NCI-H774 (cell line): ENCODE measurements at regions not wholly inside any gene's neighbourhood (a gene's known extent, or its start where the extent isn't known, plus 50 kb on each side); places are given as distances from the start of the nearest gene placed in this dataset.
A peak's percentile ranks its signal among the peaks of the same experiment; 100 is the strongest.

Experiments
- DNase-seq: peaks from one replicate; lab custom pipeline; 2025; lab: John Stamatoyannopoulos, UW

GRCh38 chr2:176470713-176471112, 201.5 kb downstream of the MTX2 start:
- no peak for DNase-seq

DNA sequence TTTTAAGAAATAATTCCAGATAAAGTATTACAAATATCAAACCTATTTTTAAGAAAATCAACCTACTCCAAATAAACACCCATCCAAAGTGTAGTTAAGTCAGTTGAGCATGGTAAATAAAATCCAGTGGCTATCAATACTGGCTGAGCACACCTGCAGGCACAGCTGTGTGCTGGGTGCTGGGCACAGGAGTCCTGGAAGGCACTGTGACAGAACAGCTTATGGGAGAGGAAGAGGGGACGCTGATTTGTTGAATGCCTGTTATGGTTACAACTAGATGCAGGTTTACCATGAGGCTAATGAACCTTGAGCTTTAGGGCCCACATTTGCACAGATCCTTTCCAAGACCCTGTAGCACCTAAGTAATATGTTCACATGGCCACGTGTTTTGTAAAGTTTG, 202.7 kb downstream of the MTX2 start:
- no peak for DNase-seq

DNA sequence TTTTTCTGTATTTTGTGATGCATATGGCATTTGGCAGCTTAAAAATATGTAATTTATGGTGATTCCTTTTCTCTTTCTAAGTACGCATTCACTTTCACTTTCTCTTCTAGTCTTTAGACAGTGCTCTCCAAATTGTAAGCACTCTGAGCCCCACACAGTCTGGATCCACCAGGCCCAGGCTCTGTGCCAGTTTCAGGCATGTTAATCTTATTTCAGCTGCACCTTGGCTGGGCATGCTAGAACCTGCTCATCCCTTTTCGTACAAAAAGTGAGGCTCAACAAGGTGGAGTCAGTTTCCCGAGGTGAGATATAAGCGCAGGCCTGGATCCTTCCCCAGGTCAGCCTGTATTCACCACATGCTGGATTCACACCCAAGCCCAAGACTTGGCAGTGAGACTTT, 203.9 kb downstream of the MTX2 start:
- peak; percentile 53 for DNase-seq

DNA sequence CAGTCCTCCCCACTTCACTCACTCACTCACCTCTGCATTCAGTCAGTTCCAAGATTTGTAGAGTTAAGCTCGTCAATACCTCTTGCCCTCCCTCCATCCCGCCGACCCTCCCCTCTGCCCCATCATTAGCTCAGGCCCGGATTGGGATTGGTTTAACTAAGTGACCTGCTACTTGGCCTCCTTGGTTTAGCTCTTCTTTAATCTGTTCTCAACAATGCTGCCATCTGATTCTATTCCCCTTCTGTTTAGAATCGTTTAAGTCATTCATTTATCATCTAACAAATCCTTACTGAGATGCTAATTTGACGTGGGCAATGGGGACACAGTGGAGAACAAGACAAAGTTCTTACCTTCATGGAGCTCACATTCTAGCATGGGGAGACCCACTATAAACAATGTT, 204.6 kb downstream of the MTX2 start:
- DNase-seq, result no peak

GRCh38 chr2:176477336-176477735, 208.1 kb downstream of the MTX2 start:
- no peak for DNase-seq

DNA sequence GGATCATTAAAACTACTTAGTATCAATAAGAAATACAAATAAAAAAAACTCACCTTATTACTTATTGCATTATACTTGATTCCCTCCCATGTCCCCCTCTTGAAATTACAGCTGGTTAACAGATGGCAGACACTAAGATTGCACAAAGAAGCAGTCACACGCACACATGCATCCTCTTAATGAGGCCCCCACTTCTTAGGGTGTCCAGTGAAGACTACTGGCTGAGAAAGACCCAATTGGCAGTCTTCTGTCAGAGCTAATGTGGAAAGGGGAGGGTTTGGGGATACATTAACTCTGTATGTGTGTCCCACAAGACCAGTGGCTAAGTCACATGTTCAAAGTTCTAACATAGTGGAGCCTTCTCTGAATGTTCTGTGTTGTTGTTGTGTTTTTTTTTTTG, 210.7 kb downstream of the MTX2 start:
- no peak for DNase-seq

DNA sequence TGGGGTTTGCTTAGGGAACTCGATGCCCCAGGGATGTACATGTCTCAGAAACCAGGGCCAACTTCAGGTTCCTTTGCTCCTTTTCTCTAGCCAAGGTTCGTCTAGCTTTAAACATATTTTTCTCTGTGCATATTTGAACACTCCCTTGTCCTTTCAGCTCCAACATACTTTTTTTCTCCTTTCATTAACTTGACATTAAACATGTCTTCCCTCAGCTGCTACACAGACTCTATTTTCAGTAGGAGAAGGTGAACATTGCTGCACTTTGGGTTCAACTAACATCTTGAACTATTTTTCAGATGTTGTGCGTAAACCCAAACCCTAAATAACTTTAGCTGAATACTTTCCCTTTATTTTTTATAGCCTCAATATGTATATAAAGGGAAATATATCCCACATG, 212.9 kb downstream of the MTX2 start:
- DNase-seq, result no peak

- DNase-seq, result no peak
These were observed 214.2 kb downstream of the MTX2 start for GRCh38 chr2:176483476-176483875.

DNA sequence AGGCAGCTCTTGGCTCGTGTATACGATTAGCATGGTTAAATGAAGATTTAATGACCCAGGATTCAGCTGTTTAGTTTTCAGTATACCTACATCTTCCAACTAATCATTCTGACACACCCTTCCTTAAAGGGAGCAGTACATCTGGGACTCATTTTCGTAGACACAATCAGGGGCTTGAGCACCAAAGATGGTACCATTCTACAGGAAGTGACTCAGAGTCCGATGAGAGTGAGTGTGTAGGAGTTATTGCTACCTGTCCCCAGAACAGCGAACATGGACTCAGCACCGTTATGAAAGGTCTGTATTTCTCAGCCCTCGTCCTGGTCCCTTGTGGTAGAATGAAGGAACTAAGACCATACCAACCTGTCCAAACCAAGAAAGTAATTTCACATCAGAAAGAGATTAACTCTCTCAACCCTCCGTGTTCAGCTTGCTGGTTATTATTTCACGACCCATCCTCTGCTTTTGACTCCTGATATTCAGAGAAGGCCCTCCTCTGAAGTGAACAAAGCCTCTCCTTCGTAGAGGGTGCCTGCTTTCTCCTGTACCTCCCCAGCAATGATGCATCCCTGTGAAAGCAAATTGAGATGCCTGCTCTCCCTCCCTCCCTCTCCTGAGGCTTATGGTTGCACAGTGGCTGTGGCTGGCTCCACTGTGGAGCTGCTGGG, 214.8 kb downstream of the MTX2 start:
- no peak for DNase-seq

- no peak for DNase-seq
These were observed 215.6 kb downstream of the MTX2 start for GRCh38 chr2:176484838-176485237.

GRCh38 chr2:176488431-176488830, 219.2 kb downstream of the MTX2 start:
- DNase-seq, result no peak

DNA sequence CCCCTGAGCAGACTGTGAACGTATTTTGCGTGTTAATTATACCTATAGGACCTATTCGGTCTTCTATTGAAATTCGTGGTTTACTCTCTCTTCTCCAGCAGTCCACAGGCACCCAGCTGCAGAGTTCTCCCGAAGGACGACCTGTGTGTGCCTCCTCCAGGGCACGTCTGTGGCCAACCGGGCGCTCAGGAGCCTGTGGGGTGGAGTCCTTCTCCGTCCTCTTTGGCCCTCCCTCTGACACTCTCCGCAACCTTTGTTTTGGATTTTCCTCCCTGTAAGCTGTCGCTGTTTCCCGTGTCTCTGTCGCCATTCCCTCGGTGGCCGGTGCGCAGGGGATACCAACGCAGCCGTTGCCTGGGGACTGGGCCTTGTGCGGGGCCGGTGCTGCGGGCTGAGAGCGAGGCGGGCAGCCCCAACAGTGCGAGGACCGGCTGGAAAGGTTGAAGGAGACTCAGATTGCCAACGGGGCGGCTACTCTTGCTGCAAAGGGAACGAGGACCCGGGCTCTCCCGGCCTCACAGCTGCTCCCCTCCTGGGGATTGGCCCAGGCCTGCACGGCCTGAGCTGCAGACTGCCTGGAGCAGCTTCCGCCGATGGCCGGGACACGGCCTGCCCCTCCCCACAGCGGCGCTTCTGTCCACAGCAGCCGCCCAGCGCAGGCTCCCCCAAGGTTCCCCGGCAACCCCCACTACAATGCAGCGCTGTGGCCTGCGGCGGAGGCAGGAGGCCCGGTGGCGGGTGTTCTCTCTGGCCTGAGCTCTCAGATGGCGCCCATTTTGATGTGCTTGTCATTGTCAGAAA, 221.0 kb downstream of the MTX2 start:
- no peak for DNase-seq

DNA sequence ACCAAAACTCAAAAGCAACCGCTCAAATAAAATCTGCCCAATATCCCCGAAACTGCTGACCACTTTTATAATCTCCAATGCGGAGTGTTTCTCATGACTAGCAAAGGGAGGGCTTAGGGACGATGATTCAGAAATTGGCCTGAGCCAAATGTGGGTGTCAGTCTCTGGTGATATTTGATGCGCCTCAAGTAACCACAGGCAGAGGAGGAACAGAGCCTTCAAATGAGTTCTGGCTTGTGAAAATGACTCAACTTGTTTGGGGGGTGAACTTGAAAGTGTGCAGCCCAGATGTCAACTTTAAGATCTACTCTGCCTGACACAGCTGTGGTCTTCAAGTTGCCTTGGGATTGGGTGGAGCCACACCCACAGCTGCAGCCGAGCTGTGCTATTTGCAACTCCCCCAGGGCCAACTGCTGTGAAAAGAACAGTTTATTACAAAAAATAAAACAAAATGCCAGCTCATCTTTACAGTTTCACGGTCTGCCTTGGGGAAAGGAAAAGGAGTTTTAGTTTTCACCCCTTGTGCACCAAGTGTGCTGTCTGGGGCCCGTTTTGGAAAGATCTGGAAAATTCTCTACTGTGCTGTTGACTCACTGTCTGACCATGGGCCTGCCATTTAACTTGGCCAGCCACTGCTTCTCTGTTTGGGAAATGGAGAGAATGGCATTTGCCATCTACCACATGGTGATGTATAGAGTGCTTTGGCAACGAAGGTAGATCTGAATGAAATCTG, 222.1 kb downstream of the MTX2 start:
- DNase-seq, result no peak

DNA sequence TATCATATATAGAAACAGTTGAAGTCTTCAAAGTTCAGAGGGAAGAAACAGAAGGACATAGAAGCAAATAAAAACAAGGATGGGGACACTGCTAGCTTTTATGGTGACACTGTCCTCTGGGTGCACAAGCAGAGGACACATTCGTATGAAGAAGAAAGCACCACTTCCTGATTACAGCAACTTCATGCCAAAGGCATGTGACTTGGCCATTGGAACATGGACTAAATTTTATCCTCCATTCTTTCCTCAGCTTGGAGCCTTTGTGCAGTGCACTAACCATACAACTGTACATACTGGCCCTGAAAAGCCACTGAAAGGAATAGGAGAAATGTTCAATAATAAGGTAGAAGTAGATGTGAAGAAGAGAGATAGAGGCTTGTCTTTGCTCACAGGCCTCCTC, 223.3 kb downstream of the MTX2 start:
- DNase-seq, result no peak

GRCh38 chr2:176493226-176493825, 224.1 kb downstream of the MTX2 start:
- DNase-seq, result no peak

- no peak for DNase-seq
These were observed 224.7 kb downstream of the MTX2 start for GRCh38 chr2:176493909-176494308.

GRCh38 chr2:176494949-176495353, 225.7 kb downstream of the MTX2 start:
- DNase-seq, result no peak

- no peak for DNase-seq
These were observed 226.6 kb downstream of the MTX2 start for GRCh38 chr2:176495826-176496225.

- DNase-seq, result no peak
These were observed 227.5 kb downstream of the MTX2 start for GRCh38 chr2:176496761-176497160.

GRCh38 chr2:176500901-176501300, 231.7 kb downstream of the MTX2 start:
- DNase-seq, result no peak

GRCh38 chr2:176501617-176502016, 232.4 kb downstream of the MTX2 start:
- DNase-seq, result peak; percentile 16

DNA sequence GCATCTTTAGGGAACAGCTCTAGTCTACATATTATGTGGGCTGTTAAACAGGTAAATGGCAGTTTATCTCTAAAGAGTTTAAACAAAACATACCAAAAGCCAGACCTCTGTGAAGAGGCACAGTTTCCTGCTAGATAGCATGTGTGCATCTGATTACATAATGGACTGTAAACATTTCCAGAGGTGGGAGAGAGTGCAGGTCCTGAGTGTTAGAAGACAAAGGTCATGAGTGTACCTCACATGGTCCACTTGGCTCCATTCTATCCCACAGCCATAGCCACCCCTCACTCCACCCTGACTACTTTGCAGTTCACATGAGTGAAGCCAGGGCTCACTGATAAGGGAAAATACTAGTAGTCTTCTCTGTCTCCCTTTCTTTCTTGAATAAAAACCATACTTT, 233.4 kb downstream of the MTX2 start:
- DNase-seq, result no peak

DNA sequence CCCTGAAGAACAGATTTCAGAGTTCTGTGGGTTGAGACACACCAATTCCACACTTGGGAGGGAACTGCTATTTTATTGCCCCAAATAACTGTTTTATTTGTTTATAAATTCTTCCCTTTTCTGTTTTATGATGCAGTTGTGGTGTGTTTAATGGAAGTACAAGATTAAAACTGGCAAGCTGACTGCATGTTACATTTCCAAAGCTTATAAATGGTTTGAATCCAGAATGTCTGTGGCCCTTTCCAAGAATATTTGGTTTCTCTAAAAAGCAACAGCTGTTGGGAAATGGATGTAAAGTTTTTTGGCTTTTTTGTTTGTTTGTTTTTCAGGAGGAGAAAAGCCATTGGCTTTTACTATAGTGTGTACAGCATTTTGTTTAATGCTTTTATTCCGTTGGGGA, 234.5 kb downstream of the MTX2 start:
- DNase-seq, result no peak
